Right cardiac atrium (tissue), 5 donors: ENCODE measurements at regions not wholly inside any gene's neighbourhood (a gene's known extent, or its start where the extent isn't known, plus 50 kb on each side); places are given as distances from the start of the nearest gene placed in this dataset.

Experiments used
- ATAC-seq, 2 donors: fragments of 200-7000 bp; cut with Tn5 transposase; one replicate each; pipeline versions ENCODE4 v1.8.0 to v1.9.1; 2020; ENCODE audit warnings: moderate library complexity in 2 of 2, mild to moderate bottlenecking in 1 of 2
- DNase-seq, 3 donors: peaks; one replicate each; pipeline ENCODE4 v3.0.0-alpha.2; 2020
- H3K27ac ChIP-seq: one replicate; pipeline ENCODE4 v1.5.1; 2013; ENCODE audit warnings: mild to moderate bottlenecking, low read length, control low read depth, moderate library complexity
- H3K27me3 ChIP-seq: one replicate; pipeline ENCODE4 v1.6.1; 2013; ENCODE audit not compliant: control insufficient read depth, insufficient read depth
- H3K4me1 ChIP-seq: one replicate; pipeline ENCODE4 v1.6.1; 2013; ENCODE audit warnings: low read length; ENCODE audit not compliant: control insufficient read depth, insufficient read depth
- H3K4me3 ChIP-seq: one replicate; pipeline ENCODE4 v1.5.1; 2013; ENCODE audit warnings: low read length, control low read depth
- H3K9me3 ChIP-seq: one replicate; pipeline ENCODE4 v1.6.1; 2013; ENCODE audit warnings: low read length; ENCODE audit not compliant: control insufficient read depth
- WGBS: extraction: QIAGEN DNeasy Blood & Tissue Kit; methylation state at CpG from one replicate; pipeline ENCODE4 v1.1.7; 2013; 5-methylcytosine and 5-hydroxymethylcytosine counted together
- intact Hi-C, 4 donors: fragments of 100-400 bp; cut with DNase I; formaldehyde crosslinking; loops; one replicate each; pipeline versions ENCODE4 v1.11.0 to v1.14.0; 2022 to 2023
- donor health status: healthy with polysubstance abuse.
- donor health status: DM: no; HTN: yes; CAD: no.
- donor health status: DM: no; HTN: no; CAD: no.
- donor health status: DM: no; HTN: yes; CAD: no; lungs with severe emphysema.
- donor health status: DM: yes; HTN: yes; CAD: no.

- Histone ChIP-seq H3K4me1 (no peaks in the 10 kb centered on the region), H3K4me3 (no peak overlapping the region), H3K27me3 (no peaks in the 10 kb centered on the region), H3K27ac (no peak overlapping the region), H3K9me3 (no peaks in the 10 kb centered on the region)
- intact Hi-C loops: no loop called here
- ATAC-seq (no peak), DNase-seq (no peak)
- WGBS: 74% methylated on average over 7 of the region's 7 CpGs
Measured at GRCh38 chr2:15834381-15835031, 105.8 kb upstream of the MYCN start.

GRCh38 chr2:15835991-15836688 is 104.2 kb upstream of the MYCN start:
- no peak overlapping the region for H3K4me3 ChIP-seq
- 91% methylated on average over 9 of the region's 9 CpGs for WGBS
- intact Hi-C loops: no loop called here
- H3K27ac ChIP-seq: no peak overlapping the region
- H3K27me3 ChIP-seq: no peaks in the 10 kb centered on the region
- ATAC-seq (no peak), DNase-seq (no peak)
- H3K4me1 ChIP-seq: no peaks in the 10 kb centered on the region
- H3K9me3 ChIP-seq: no peaks in the 10 kb centered on the region

- intact Hi-C loops: no loop called here
- DNase-seq (no peak), ATAC-seq (no peak)
- Histone ChIP-seq H3K27me3 (no peaks in the 10 kb centered on the region), H3K4me1 (no peaks in the 10 kb centered on the region), H3K9me3 (no peaks in the 10 kb centered on the region), H3K27ac (no peak overlapping the region), H3K4me3 (no peak overlapping the region)
- 94% methylated on average over 13 of the region's 13 CpGs for WGBS
Measured at GRCh38 chr2:15836689-15837610, 103.4 kb upstream of the MYCN start.

- Histone ChIP-seq H3K4me3 (no peak overlapping the region), H3K27me3 (no peaks in the 10 kb centered on the region), H3K9me3 (no peaks in the 10 kb centered on the region), H3K4me1 (no peaks in the 10 kb centered on the region), H3K27ac (no peak overlapping the region)
- DNase-seq (no peak), ATAC-seq (no peak)
- 93% methylated on average over 13 of the region's 13 CpGs for WGBS
- intact Hi-C loops: no loop called here
Measured at GRCh38 chr2:15838481-15839090, 101.8 kb upstream of the MYCN start.

- Histone ChIP-seq H3K27ac (no peak overlapping the region), H3K4me3 (no peak overlapping the region), H3K27me3 (no peaks in the 10 kb centered on the region), H3K4me1 (no peaks in the 10 kb centered on the region), H3K9me3 (no peaks in the 10 kb centered on the region)
- WGBS: 86% methylated on average over 9 of the region's 9 CpGs
- intact Hi-C loops: no loop called here
- DNase-seq (no peak), ATAC-seq (no peak)
Measured at GRCh38 chr2:15839426-15840124, 100.8 kb upstream of the MYCN start.

GRCh38 chr2:15840148-15840547 is 100.2 kb upstream of the MYCN start:
- intact Hi-C loops: no loop called here

GRCh38 chr2:15840969-15841368 is 99.4 kb upstream of the MYCN start:
- Histone ChIP-seq H3K27me3 (no peaks in the 10 kb centered on the region), H3K9me3 (no peaks in the 10 kb centered on the region), H3K4me1 (no peaks in the 10 kb centered on the region), H3K4me3 (no peak overlapping the region), H3K27ac (no peak overlapping the region)
- ATAC-seq: no peak
- DNase-seq: no peak
- intact Hi-C loops: no loop called here
- WGBS: 90% methylated on average over 8 of the region's 8 CpGs

More at GRCh38 chr2:15840148-15840547, 100.2 kb upstream of the MYCN start:
- Histone ChIP-seq H3K27me3 (no peaks in the 10 kb centered on the region), H3K27ac (no peak overlapping the region), H3K9me3 (no peaks in the 10 kb centered on the region), H3K4me3 (no peak overlapping the region), H3K4me1 (no peaks in the 10 kb centered on the region)
- DNase-seq (no peak), ATAC-seq (no peak)
- 76% methylated on average over 3 of the region's 3 CpGs for WGBS

GRCh38 chr2:15841776-15842560 is 98.4 kb upstream of the MYCN start:
- Histone ChIP-seq H3K27me3 (no peaks in the 10 kb centered on the region), H3K4me3 (no peak overlapping the region), H3K27ac (no peak overlapping the region), H3K4me1 (no peaks in the 10 kb centered on the region), H3K9me3 (no peaks in the 10 kb centered on the region)
- intact Hi-C loops: no loop called here
- WGBS: 75% methylated on average over 12 of the region's 12 CpGs
- ATAC-seq (no peak), DNase-seq (no peak)

- no peaks in the 10 kb centered on the region for H3K27me3 ChIP-seq
- H3K27ac ChIP-seq: no peak overlapping the region
- DNase-seq (no peak), ATAC-seq (no peak)
- no peaks in the 10 kb centered on the region for H3K9me3 ChIP-seq
- H3K4me3 ChIP-seq: no peak overlapping the region
- no peaks in the 10 kb centered on the region for H3K4me1 ChIP-seq
- intact Hi-C loops: no loop called here
- WGBS: 85% methylated on average over 34 of the region's 34 CpGs
Measured at GRCh38 chr2:15842758-15843666, 97.3 kb upstream of the MYCN start.
